OCI-LY3 (cell line): ENCODE measurements at regions not wholly inside any gene's neighbourhood (a gene's known extent, or its start where the extent isn't known, plus 50 kb on each side); places are given as distances from the start of the nearest gene placed in this dataset.

Experiments used
- CTCF ChIP-seq: fragments of 200-600, 300-600 bp; sonication (generic); IDR thresholded peaks from 2 replicates; pipeline ENCODE4 v1.5.1; 2014; ENCODE audit warnings: antibody characterized with exemption, low read length, low read depth
- EZH2phosphoT487 ChIP-seq: fragments of 200-600 bp; shearing (Covaris generic); IDR thresholded peaks from 2 replicates; pipeline ENCODE4 v1.6.1; 2018; ENCODE audit warnings: antibody characterized with exemption, mixed run types, low read depth

DNA sequence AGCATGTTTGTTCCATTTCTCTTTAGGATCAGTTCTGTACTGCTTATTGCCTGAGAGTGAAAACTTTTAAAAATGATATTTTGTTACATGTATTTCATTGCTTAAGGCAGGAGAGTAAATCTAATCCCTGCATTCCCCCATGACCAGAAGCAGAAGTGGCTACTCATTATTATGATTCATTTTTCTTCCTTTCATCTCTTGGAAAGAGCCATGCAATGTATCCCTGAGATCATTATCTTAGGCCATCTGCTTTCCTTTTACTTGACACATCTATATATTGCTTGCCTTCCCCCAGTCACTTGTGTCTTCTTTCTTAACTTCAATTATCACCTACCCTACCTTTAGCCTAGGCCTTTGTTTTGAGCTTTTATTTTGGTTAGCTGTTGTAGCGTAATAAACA is 430.4 kb upstream of the CHRM3 start:
- no peak for TF ChIP-seq CTCF
- no peak for TF ChIP-seq EZH2phosphoT487
